Muscle of leg (tissue), 3 donors: ENCODE measurements at regions not wholly inside any gene's neighbourhood (a gene's known extent, or its start where the extent isn't known, plus 50 kb on each side); places are given as distances from the start of the nearest gene placed in this dataset.

Experiments
- DNase-seq: peaks from one replicate; pipeline ENCODE4 v3.0.0; 2013
- H3K27ac ChIP-seq: one replicate; pipeline ENCODE4 v1.5.1; 2013; ENCODE audit warnings: mild to moderate bottlenecking, low read length, control low read depth
- H3K27me3 ChIP-seq: one replicate; pipeline ENCODE4 v1.6.1; 2013; ENCODE audit warnings: low read length; ENCODE audit not compliant: control insufficient read depth, insufficient read depth
- H3K36me3 ChIP-seq: one replicate; pipeline ENCODE4 v1.6.1; 2013; ENCODE audit warnings: low read length; ENCODE audit not compliant: control insufficient read depth, insufficient read depth
- H3K4me1 ChIP-seq: one replicate; pipeline ENCODE4 v1.6.1; 2013; ENCODE audit warnings: low read length; ENCODE audit not compliant: control insufficient read depth, insufficient read depth
- H3K4me3 ChIP-seq: one replicate; pipeline ENCODE4 v1.5.1; 2013; ENCODE audit warnings: low read length, control low read depth
- H3K9me3 ChIP-seq: replicated peaks from 2 replicates; pipeline ENCODE4 v1.6.1; 2013; ENCODE audit warnings: low read depth, low read length; ENCODE audit not compliant: control insufficient read depth
- WGBS: methylation state at CpG from one replicate; pipeline ENCODE4 v1.1.5; 2013; ENCODE audit warnings: missing lambda C conversion rate; ENCODE audit not compliant: insufficient coverage; 5-methylcytosine and 5-hydroxymethylcytosine counted together

GRCh38 chrX:20382518-20383297, 116.0 kb upstream of the RPS6KA3 start:
- peak; percentile 30 for DNase-seq
- Histone ChIP-seq H3K27ac (no peak overlapping the region), H3K27me3 (no peaks in the 10 kb centered on the region), H3K36me3 (no peaks in the 10 kb centered on the region), H3K4me3 (no peak overlapping the region), H3K4me1 (no peaks in the 10 kb centered on the region), H3K9me3 (no peaks in the 10 kb centered on the region)
- 55% methylated on average over 1 of the region's 3 CpGs for WGBS

- Histone ChIP-seq H3K36me3 (no peaks in the 10 kb centered on the region), H3K4me3 (no peak overlapping the region), H3K27me3 (peaks cover 2% of the 10 kb centered on the region), H3K9me3 (no peaks in the 10 kb centered on the region), H3K27ac (no peak overlapping the region), H3K4me1 (no peaks in the 10 kb centered on the region)
- DNase-seq, result no peak
- WGBS, result 57% methylated on average over 1 of the region's 1 CpG
These were observed 115.4 kb upstream of the RPS6KA3 start for GRCh38 chrX:20382082-20382481.

- no peaks in the 10 kb centered on the region for H3K36me3 ChIP-seq
- H3K9me3 ChIP-seq, result no peaks in the 10 kb centered on the region
- peaks cover 13% of the 10 kb centered on the region for H3K27me3 ChIP-seq
- H3K4me1 ChIP-seq, result no peaks in the 10 kb centered on the region
- H3K4me3 ChIP-seq, result no peak overlapping the region
- H3K27ac ChIP-seq, result no peak overlapping the region
- DNase-seq, result no peak
- 56% methylated on average over 3 of the region's 3 CpGs for WGBS
These were observed 111.7 kb upstream of the RPS6KA3 start for GRCh38 chrX:20378233-20378920.

GRCh38 chrX:20374900-20375438, 108.3 kb upstream of the RPS6KA3 start:
- H3K27ac ChIP-seq, result no peak overlapping the region
- DNase-seq, result peak; percentile 41

GRCh38 chrX:20374450-20374849, 107.7 kb upstream of the RPS6KA3 start:
- H3K36me3 ChIP-seq, result no peaks in the 10 kb centered on the region
- H3K27ac ChIP-seq, result no peak overlapping the region
- peaks cover 17% of the 10 kb centered on the region for H3K27me3 ChIP-seq
- no peaks in the 10 kb centered on the region for H3K9me3 ChIP-seq
- no peak overlapping the region for H3K4me3 ChIP-seq
- DNase-seq, result no peak
- WGBS, result no CpG with 5 or more reads among the region's 4 CpGs
- no peaks in the 10 kb centered on the region for H3K4me1 ChIP-seq

More at GRCh38 chrX:20374900-20375438, 108.3 kb upstream of the RPS6KA3 start:
- Histone ChIP-seq H3K4me3 (no peak overlapping the region), H3K36me3 (no peaks in the 10 kb centered on the region), H3K9me3 (no peaks in the 10 kb centered on the region), H3K4me1 (no peaks in the 10 kb centered on the region), H3K27me3 (peaks cover 17% of the 10 kb centered on the region)
- WGBS, result 26% methylated on average over 3 of the region's 4 CpGs

GRCh38 chrX:20373063-20373462, 106.4 kb upstream of the RPS6KA3 start:
- H3K4me3 ChIP-seq, result no peak overlapping the region
- no peaks in the 10 kb centered on the region for H3K4me1 ChIP-seq
- DNase-seq, result no peak
- no peak overlapping the region for H3K27ac ChIP-seq
- H3K27me3 ChIP-seq, result peaks cover 24% of the 10 kb centered on the region
- 70% methylated on average over 3 of the region's 6 CpGs for whole genome bisulfite sequencing
- H3K36me3 ChIP-seq, result no peaks in the 10 kb centered on the region
- no peaks in the 10 kb centered on the region for H3K9me3 ChIP-seq

GRCh38 chrX:20372533-20372932, 105.8 kb upstream of the RPS6KA3 start:
- DNase-seq, result no peak
- peaks cover 26% of the 10 kb centered on the region for H3K27me3 ChIP-seq
- no peak overlapping the region for H3K27ac ChIP-seq
- H3K4me1 ChIP-seq, result no peaks in the 10 kb centered on the region
- no peak overlapping the region for H3K4me3 ChIP-seq
- WGBS, result 29% methylated on average over 1 of the region's 1 CpG
- no peaks in the 10 kb centered on the region for H3K9me3 ChIP-seq
- H3K36me3 ChIP-seq, result no peaks in the 10 kb centered on the region

GRCh38 chrX:20369468-20369867, 102.8 kb upstream of the RPS6KA3 start:
- H3K4me1 ChIP-seq, result no peaks in the 10 kb centered on the region
- no peak for DNase-seq
- peaks cover 18% of the 10 kb centered on the region for H3K27me3 ChIP-seq
- no CpG with 5 or more reads among the region's 3 CpGs for whole genome bisulfite sequencing
- no peak overlapping the region for H3K4me3 ChIP-seq
- H3K27ac ChIP-seq, result no peak overlapping the region
- no peaks in the 10 kb centered on the region for H3K36me3 ChIP-seq
- no peaks in the 10 kb centered on the region for H3K9me3 ChIP-seq

GRCh38 chrX:20364238-20364637, 97.5 kb upstream of the RPS6KA3 start:
- 100% methylated on average over 1 of the region's 4 CpGs for WGBS
- DNase-seq, result no peak
- Histone ChIP-seq H3K27ac (no peak overlapping the region), H3K9me3 (no peaks in the 10 kb centered on the region), H3K36me3 (no peaks in the 10 kb centered on the region), H3K27me3 (peaks cover 20% of the 10 kb centered on the region), H3K4me3 (no peak overlapping the region), H3K4me1 (peaks cover 12% of the 10 kb centered on the region)

- Histone ChIP-seq H3K4me1 (peaks cover 12% of the 10 kb centered on the region), H3K9me3 (no peaks in the 10 kb centered on the region), H3K27me3 (peaks cover 20% of the 10 kb centered on the region), H3K4me3 (no peak overlapping the region), H3K36me3 (no peaks in the 10 kb centered on the region), H3K27ac (peak overlapping the region; percentile 86)
- WGBS, result no CpG with 5 or more reads among the region's 5 CpGs
- DNase-seq, result no peak
These were observed 96.6 kb upstream of the RPS6KA3 start for GRCh38 chrX:20363275-20363674.
